ENCODE measurements at regions not wholly inside any gene's neighbourhood (a gene's known extent, or its start where the extent isn't known, plus 50 kb on each side); places are given as distances from the start of the nearest gene placed in this dataset.

DNA sequence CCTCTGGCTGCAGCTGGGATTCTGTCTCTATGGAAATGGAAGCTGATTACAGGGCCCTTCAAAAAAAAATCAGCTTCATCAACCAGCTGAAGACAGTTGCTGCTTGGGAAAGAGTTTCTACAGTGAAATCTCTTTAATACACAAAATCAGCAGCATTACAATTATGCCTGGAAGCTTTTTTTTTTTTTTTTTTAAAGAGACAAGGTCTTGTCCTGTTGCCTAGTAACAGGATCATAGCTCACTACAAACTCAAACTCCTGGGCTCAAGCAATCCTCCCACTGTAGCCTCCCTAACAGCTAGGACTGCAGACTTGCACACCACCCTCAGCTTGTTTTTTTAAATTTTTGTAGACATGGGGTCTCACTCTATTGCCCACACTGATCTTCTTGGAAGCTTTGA, 94.5 kb downstream of the OR13A1 start:
- H3K4me1 ChIP-seq (ENCODE audit: control insufficient read depth, low read length) = no peaks in the 10 kb centered on the region
- 0 out of 2 replicates have a peak, but pooled peaks cover 2% of the 10 kb centered on the region for H3K27me3 ChIP-seq (ENCODE audit: control insufficient read depth, low read length)
- H3K79me2 ChIP-seq (ENCODE audit: control insufficient read depth, low read length) = no peaks in the 10 kb centered on the region
- no peak for TF ChIP-seq EZH2phosphoT487 (IDR thresholded peaks at IDR 0.05; ENCODE audit: borderline replicate concordance, low read length)
- TF ChIP-seq, protein P1, sequence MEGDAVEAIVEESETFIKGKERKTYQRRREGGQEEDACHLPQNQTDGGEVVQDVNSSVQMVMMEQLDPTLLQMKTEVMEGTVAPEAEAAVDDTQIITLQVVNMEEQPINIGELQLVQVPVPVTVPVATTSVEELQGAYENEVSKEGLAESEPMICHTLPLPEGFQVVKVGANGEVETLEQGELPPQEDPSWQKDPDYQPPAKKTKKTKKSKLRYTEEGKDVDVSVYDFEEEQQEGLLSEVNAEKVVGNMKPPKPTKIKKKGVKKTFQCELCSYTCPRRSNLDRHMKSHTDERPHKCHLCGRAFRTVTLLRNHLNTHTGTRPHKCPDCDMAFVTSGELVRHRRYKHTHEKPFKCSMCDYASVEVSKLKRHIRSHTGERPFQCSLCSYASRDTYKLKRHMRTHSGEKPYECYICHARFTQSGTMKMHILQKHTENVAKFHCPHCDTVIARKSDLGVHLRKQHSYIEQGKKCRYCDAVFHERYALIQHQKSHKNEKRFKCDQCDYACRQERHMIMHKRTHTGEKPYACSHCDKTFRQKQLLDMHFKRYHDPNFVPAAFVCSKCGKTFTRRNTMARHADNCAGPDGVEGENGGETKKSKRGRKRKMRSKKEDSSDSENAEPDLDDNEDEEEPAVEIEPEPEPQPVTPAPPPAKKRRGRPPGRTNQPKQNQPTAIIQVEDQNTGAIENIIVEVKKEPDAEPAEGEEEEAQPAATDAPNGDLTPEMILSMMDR (IDR thresholded peaks at IDR 0.05; ENCODE audit: low read depth, low read length, poor library complexity, severe bottlenecking) = no peak
- no peak overlapping the region for H3K27ac ChIP-seq (ENCODE audit: low read depth, low read length)
- H3K4me2 ChIP-seq (ENCODE audit: low read length) = no peak overlapping the region
- H3K36me3 ChIP-seq (ENCODE audit: control insufficient read depth, low read length) = no peaks in the 10 kb centered on the region
- H3K4me3 ChIP-seq (ENCODE audit: low read length) = no peak overlapping the region
- no peaks in the 10 kb centered on the region for H3F3A ChIP-seq (ENCODE audit: control insufficient read depth, insufficient read depth)
- H4K20me1 ChIP-seq (ENCODE audit: control insufficient read depth, insufficient read depth, low read depth, low read length) = no peaks in the 10 kb centered on the region
- no peaks in the 10 kb centered on the region for H3K9me3 ChIP-seq (ENCODE audit: control insufficient read depth, insufficient read depth, low read length)
- H3K9me2 ChIP-seq (replicated peaks; ENCODE audit: control insufficient read depth, low read length) = no peaks in the 10 kb centered on the region

DNA sequence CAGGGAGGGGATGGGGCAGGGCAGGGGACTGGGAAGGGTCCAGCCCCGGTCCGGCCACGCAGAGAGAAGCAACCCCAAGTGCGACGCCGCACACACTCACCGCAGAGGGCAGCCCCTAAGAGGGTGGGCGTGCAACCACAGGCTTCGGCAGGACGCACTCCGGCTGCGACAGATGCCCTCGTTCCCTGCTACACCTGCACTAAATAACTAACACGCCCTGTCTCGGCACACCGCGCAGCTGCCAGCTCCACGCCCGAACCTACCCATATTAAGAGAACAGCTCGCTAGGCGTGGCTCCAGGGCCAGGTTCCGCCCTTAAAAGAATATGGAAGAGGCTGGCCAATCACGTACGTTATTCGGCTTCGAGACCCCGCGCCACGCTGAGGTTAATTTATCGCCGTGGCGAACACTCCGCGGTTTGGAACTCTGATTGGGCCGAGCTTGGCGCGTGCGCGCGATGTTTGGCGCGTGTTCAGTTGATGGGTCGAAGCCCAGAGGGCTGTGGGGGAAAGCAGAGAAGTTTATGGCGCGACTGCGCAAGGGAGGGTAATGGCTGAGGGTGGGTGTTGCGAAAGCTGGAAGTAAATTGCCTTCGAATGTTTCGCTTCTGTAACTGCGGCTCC, 91.1 kb downstream of the OR13A1 start:
- H3K36me3 ChIP-seq (ENCODE audit: control insufficient read depth, low read length) = no peaks in the 10 kb centered on the region
- H3K27me3 ChIP-seq (ENCODE audit: control insufficient read depth, low read length) = peaks cover 12% of the 10 kb centered on the region
- no peaks in the 10 kb centered on the region for H3K9me2 ChIP-seq (replicated peaks; ENCODE audit: control insufficient read depth, low read length)
- H4K20me1 ChIP-seq (ENCODE audit: control insufficient read depth, insufficient read depth, low read depth, low read length) = no peaks in the 10 kb centered on the region
- TF ChIP-seq, protein P1 (IDR thresholded peaks at IDR 0.05; ENCODE audit: low read depth, low read length, poor library complexity, severe bottlenecking) = no peak
- TF ChIP-seq EZH2phosphoT487 (IDR thresholded peaks at IDR 0.05; ENCODE audit: borderline replicate concordance, low read length) = no peak
- peaks cover 4% of the 10 kb centered on the region for H3K9me3 ChIP-seq (ENCODE audit: control insufficient read depth, insufficient read depth, low read length)
- no peak overlapping the region for H3K27ac ChIP-seq (ENCODE audit: low read depth, low read length)
- no peaks in the 10 kb centered on the region for H3K4me1 ChIP-seq (ENCODE audit: control insufficient read depth, low read length)
- H3F3A ChIP-seq (ENCODE audit: control insufficient read depth, insufficient read depth) = no peaks in the 10 kb centered on the region
- no peak overlapping the region for H3K4me3 ChIP-seq (ENCODE audit: low read length)
- H3K4me2 ChIP-seq (ENCODE audit: low read length) = no peak overlapping the region
- no peaks in the 10 kb centered on the region for H3K79me2 ChIP-seq (ENCODE audit: control insufficient read depth, low read length)

DNA sequence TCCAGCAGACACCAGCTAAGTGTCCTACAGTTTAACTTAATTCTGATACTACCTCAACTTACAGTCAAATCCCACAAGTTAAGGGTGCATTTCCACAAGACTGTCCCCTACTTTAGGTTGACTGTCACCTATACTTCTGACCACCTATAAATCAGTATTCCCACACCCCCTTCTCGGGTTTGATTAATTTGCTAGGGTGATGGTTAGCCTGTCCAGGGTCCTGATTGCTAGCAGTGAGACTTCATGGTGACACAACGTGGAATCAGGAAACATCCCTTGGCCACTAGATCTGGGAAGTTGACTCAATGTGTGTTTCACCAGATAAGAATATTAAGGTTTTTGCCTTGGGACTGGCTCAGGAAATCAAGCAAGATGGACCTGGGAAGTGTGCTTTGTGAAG, 88.4 kb downstream of the OR13A1 start:
- no peak for TF ChIP-seq EZH2phosphoT487 (IDR thresholded peaks at IDR 0.05; ENCODE audit: borderline replicate concordance, low read length)
- TF ChIP-seq, protein P1 (IDR thresholded peaks at IDR 0.05; ENCODE audit: low read depth, low read length, poor library complexity, severe bottlenecking) = no peak
- Histone ChIP-seq H3K9me2 (replicated peaks; ENCODE audit: control insufficient read depth, low read length) (no peaks in the 10 kb centered on the region), H3K27me3 (ENCODE audit: control insufficient read depth, low read length) (peaks cover 12% of the 10 kb centered on the region), H3K36me3 (ENCODE audit: control insufficient read depth, low read length) (no peaks in the 10 kb centered on the region), H3K4me2 (ENCODE audit: low read length) (no peak overlapping the region), H3K27ac (ENCODE audit: low read depth, low read length) (no peak overlapping the region), H3K4me1 (ENCODE audit: control insufficient read depth, low read length) (no peaks in the 10 kb centered on the region), H3K9me3 (ENCODE audit: control insufficient read depth, insufficient read depth, low read length) (peaks cover 16% of the 10 kb centered on the region), H3K4me3 (ENCODE audit: low read length) (no peak overlapping the region), H3F3A (ENCODE audit: control insufficient read depth, insufficient read depth) (no peaks in the 10 kb centered on the region), H4K20me1 (ENCODE audit: control insufficient read depth, insufficient read depth, low read depth, low read length) (no peaks in the 10 kb centered on the region), H3K79me2 (ENCODE audit: control insufficient read depth, low read length) (no peaks in the 10 kb centered on the region)
